Left kidney (tissue), 1 donor: ENCODE measurements at regions not wholly inside any gene's neighbourhood (a gene's known extent, or its start where the extent isn't known, plus 50 kb on each side); places are given as distances from the start of the nearest gene placed in this dataset.

ENCODE experiments used
- DNase-seq: peaks from one replicate; pipeline ENCODE4 v3.0.0-alpha.2; 2013

GRCh38 chr5:26669523-26669922 lies 368.9 kb downstream of the CDH9 start:
- DNase-seq, result no peak

DNA sequence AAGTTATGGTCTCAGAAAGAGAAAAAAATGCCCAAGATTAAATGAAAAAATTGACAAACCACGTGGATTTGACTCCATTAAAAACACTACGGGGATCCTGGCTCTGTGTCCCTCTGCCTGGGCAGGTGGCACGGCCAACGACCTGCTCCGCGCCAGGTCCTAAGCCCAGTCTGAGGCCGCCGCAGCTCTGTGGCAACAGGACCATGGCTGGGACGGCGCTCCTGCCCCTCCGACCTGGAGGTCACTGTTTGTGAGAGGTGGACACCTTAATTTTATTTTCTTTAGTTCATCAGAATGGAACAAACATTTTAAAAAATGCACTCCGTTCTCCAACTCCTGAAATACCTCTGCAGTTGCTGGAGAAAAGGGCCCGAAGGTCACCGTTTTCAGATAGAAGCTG lies 369.4 kb downstream of the CDH9 start:
- DNase-seq, result no peak

DNA sequence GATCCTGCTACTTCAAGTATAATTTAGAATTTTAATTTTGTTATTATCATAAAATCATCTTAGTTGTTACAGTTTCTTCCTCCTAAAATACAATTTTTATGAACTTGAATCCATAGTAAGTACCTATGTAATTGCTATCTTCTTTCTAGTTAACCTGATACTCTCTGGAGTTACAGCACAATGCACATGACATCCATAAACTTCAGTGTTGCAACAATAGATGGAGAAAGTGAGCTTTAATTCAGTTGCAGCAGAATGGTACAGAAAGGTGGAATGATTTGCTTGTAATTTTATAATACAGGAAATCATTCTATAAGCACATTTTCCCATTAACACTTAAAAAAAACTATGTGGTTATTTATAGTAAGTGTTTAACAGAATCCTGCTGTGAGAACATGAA lies 372.0 kb downstream of the CDH9 start:
- no peak for DNase-seq

- DNase-seq, result no peak
Measured at GRCh38 chr5:26663500-26663899, 374.9 kb downstream of the CDH9 start.

DNA sequence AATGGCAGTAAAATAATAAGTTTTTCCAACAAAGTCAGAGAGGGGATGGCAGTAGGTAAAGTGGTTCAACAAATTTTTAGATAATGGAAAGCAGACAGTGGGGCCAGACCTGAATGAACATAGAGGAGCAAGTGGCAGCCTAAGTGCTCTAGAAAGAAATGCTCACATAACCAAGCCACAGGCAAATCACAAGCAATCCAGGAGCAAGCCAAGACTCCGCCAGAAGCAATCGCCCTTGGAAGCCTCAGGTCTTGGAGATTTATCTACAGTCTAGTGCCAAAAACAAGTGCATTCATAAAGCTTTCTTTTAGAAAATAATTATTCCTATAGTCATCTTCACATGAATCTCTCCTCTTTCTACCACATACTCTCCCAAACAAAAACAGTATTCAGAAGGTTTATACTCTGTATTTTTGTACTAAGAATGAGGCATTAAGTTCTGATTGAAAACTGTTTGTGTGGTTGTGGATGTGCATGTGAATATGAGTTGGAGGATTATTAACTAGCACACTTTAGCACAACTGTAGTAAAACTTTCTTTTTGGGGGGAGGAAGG lies 375.5 kb downstream of the CDH9 start:
- no peak for DNase-seq

DNA sequence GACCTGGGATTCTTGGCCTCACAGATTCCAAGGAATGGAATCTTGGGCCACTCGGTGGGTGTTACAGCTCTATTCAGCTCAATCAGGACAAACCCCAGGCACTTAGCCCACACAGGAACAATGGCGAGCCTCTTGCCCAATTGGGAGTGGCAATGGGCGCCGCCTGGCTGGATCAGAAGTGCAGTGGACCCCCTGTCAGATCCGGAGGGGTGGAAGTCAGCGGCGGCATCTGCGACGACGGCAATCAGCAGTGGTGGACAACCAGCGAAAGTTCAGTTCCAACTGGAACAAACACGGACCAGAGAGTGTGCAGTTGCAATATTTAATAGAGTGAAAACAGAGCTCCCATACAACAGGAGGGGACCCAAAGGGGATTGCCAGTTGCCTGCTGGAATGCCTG lies 378.3 kb downstream of the CDH9 start:
- DNase-seq, result no peak

GRCh38 chr5:26649000-26649399 lies 389.4 kb downstream of the CDH9 start:
- no peak for DNase-seq

DNA sequence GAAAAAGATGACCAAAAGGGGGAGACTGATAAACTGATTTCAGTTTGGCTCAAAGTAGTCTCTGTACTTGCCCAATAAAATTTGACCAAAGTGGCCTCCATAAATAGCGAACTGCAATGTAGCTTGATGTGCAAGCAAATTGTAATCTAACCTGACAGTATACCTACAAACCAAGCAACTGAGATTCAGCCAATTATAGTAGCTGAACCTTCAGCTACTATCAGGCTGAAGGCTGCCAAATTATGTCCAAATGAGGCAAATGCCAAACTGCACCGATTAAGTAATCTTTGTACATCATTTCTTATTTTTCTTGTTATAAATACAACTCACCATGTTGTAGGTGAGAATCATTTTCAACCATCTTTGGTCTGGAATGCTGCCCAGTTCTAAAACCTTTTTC lies 390.6 kb downstream of the CDH9 start:
- DNase-seq, result no peak

DNA sequence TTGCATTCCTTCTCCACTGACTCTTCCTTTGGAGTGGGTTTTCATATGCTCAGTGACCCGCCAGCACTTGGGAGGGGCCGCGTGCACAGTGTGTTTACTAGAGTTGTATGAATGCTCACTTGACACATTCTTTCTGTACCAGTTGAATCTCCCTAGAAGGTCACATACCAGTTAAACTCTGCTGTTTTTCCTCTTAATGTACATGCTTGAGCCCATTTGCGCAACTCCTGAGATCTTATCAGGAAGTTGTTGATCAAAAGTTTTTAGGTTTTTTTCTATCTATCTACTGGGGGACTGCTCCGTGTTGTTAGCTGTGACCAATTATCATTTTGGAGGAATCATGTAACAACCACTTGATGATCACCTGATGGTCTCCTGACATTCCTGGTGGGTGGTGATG lies 392.7 kb downstream of the CDH9 start:
- no peak for DNase-seq

DNA sequence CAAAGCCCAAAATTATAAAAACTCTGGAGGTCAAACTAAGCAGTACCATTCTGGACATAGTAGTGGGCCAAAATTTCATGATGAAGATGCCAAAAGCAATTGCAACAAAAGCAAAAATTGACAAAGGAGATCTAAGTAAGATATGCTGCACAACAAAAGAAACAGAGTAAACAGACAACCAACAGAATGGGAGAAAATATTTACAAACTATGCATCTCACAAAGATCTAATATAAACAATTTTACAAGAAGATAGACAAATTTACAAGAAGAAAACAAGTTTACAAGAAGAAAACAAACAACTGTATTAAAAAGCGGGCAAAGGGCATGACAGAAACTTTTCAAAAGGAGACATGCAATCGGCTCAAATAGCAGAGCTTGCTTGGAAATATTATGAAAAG lies 396.9 kb downstream of the CDH9 start:
- no peak for DNase-seq

- DNase-seq, result no peak
Measured at GRCh38 chr5:26625099-26625498, 413.3 kb downstream of the CDH9 start.

- DNase-seq, result no peak
Measured at GRCh38 chr5:26622947-26623346, 415.4 kb downstream of the CDH9 start.

GRCh38 chr5:26610577-26610976 lies 427.8 kb downstream of the CDH9 start:
- DNase-seq, result no peak

GRCh38 chr5:26601563-26601962 lies 436.8 kb downstream of the CDH9 start:
- no peak for DNase-seq

DNA sequence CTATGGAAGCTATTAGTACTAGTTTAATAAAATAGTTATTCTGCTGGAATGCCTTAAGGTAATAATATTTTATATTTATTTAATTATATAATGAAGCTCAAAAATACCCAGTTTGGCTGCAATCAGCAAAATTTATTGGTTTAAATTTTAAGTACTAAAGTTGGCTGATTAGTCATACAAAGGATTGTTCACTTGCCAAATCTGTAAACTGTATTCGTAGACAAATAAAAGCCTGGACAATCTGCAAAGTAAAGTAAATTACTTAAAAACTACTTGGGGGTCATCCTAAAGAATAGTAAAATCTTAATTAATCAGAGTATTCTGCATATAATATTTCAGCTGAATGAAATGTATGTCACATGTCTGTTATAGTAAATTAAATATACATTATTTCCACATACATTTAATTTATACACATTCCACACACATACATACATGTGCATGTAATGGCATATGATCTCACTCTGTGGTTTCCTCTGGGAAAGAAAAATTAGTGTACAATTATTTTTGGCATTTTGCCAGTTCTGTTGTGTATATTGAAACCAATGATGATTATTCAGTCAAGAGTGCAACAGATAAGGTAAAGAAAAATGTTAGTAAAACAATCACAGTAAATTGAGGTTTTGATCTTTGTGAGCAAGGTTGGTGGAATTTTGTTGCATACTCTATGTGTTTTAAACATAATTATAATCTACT lies 455.9 kb downstream of the CDH9 start:
- no peak for DNase-seq

DNA sequence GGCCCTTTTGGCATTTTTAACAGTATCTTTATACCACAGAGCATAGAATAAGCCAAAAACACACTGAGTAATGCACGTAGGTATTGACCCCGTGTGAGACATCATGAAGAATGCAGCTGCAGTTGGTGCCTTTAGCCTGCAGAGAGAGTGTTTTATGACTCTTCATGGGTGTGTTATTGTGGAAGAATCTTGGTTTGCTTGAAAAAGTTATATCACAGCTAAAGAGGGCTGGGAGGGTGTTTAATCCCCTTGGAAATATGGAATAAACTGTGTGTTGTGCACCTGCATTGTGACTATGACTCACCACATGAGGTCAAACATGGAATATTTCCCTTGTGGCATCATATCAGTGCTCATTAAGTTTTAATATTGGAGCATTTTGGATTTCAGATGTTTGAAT lies 458.7 kb downstream of the CDH9 start:
- DNase-seq, result no peak

DNA sequence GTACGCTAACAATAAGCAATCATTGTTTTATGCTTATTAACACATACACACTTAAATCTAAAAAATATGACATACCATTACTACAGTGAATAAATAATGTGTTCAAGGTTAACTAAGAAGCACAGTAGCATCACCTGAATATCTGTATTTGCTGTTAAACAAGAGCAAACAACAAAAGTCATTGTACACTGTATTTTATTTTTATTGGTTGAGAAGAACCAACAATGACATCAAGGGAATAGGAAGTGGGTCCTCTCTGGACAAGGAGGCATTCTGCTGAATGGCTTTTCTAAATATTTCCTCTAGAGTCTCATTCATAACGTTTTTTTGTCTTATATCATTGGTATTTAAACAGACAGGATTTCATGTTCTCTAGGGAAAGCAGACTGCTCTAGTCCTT lies 460.4 kb downstream of the CDH9 start:
- DNase-seq, result no peak

DNA sequence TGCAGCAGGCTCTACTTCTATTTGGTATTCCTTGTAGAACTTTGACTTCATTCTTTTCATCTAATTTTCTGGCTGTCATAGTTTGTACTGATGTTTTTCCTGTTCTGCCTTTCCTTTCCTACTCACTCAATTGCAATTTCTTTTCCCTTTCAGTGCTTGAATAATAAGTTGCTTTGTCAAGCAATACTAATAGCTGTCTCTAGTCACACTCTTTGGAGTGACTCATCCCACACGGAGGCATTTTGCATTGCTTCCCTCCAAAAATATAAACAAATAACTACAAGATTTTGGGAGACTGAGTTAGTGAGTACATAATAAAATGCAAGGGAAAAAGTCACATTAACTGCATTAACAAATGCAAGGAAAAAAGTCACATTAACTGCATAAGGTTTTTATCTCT lies 465.9 kb downstream of the CDH9 start:
- no peak for DNase-seq

GRCh38 chr5:26569929-26570258 lies 468.5 kb downstream of the CDH9 start:
- DNase-seq, result no peak

DNA sequence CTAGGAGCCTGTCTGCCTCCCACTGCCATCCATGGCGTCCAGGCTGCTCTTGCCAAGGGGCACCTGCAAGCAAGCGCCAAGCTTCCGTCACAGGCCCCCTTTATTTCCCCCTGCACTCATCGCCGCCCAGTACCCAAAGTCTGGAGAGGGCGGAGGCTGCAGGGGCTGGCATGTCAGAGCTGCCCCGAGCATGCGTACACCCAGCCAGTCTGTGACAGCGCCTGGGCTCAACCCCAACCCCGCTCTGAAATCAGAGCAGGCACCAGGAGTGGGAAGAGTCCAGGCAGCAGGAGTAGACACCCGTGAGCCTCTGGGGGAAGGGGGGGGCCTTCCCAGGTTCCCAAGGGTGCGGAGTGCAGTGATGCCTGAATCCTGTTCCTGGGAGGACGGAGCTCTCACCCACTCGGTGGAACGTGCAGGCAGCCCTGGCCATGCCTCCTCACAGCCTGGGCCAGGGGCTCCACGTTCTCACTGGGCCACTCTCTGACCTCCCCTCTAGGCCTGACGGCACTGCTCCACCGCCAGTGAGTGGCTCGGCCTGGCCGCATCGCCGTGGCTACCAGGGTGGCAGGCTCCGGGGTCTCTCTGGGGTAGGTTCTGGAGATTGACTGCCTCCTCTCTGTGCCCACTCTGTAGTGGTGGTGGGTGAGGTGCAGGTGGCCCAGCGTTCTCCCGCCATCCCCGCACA lies 469.0 kb downstream of the CDH9 start:
- DNase-seq, result no peak

- no peak for DNase-seq
Measured at GRCh38 chr5:26568316-26568715, 470.1 kb downstream of the CDH9 start.

DNA sequence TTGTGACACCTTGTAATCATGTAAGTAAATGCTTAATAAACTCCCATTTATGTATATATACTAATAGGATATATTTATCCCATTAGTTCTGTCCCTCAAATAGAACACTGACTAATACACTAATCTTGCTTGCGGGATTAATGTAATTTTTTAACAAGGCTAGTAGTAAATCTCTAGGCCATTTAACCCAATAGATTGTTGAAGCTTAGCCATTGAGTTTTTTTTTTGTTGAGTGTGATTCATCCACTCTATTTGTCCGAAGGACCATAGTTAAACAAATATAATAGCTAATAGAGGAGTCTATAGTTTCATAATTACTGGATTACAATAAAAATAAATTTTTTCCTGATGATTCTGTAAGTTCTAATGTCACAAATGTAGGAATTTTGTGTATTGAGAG lies 474.4 kb downstream of the CDH9 start:
- DNase-seq, result no peak

DNA sequence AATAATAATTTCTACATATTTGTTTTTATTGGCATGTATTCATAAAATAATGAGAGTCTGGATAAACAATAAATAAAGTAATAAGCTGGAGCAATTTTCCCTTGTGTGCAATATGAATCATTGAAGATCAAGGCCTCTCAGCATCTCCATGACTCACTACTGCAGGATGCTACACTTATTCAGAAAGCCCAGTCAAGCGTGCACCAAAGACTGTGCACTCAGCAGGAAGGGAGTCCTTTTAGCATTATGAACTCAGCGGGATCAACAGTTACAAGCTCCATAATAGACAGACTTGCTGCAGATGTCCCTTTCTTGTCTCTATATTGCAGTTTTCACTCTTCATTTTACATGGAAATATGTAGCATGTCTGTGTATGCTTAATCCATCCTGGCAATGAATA lies 485.3 kb downstream of the CDH9 start:
- no peak for DNase-seq

DNA sequence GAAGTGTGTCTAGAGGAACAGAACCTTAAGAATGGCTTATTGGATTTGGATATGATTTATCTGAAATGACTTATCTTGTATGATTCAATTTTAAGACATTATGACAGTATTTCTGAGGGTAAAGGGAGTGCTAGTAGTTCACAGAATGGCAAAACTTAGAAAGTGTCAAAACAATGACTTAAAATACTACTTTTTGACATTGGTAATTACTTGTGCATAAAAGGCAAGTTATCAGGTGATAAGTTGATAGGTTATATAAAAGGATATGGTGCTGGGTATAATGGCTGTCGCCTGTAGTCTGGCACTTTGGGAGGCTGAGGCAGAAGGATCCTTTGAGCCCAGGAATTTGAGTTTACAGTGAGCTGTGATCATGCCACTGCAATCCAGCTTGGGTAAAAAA lies 494.4 kb downstream of the CDH9 start:
- DNase-seq, result no peak
